ENCODE measurements at regions not wholly inside any gene's neighbourhood (a gene's known extent, or its start where the extent isn't known, plus 50 kb on each side); places are given as distances from the start of the nearest gene placed in this dataset.

DNA sequence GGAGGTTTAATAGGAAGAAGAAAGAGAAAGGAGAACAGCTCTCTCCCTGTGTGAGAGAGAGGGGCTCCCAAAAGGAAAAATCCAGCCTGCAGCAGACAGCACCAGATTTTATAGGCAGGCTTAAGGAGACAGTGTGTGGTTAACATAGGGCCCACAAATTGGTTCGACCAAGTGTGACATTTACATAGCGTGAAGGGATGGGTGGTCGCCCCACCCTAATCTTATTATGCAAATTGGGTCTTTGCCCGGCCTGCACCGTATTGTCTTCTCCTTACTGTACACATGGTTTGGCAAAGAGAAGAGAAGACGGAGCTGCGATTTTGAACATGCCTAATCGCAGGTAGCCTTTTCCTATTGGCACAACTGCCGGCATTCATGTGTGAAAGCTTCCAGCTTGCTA is 756.3 kb downstream of the NXPH1 start:
- no peak for TF ChIP-seq POLR2A (IDR thresholded peaks at IDR 0.05)
- TF ChIP-seq, protein P1, sequence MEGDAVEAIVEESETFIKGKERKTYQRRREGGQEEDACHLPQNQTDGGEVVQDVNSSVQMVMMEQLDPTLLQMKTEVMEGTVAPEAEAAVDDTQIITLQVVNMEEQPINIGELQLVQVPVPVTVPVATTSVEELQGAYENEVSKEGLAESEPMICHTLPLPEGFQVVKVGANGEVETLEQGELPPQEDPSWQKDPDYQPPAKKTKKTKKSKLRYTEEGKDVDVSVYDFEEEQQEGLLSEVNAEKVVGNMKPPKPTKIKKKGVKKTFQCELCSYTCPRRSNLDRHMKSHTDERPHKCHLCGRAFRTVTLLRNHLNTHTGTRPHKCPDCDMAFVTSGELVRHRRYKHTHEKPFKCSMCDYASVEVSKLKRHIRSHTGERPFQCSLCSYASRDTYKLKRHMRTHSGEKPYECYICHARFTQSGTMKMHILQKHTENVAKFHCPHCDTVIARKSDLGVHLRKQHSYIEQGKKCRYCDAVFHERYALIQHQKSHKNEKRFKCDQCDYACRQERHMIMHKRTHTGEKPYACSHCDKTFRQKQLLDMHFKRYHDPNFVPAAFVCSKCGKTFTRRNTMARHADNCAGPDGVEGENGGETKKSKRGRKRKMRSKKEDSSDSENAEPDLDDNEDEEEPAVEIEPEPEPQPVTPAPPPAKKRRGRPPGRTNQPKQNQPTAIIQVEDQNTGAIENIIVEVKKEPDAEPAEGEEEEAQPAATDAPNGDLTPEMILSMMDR (IDR thresholded peaks at IDR 0.05) = no peak
